Small intestine (tissue), 7 donors: ENCODE measurements at regions not wholly inside any gene's neighbourhood (a gene's known extent, or its start where the extent isn't known, plus 50 kb on each side); places are given as distances from the start of the nearest gene placed in this dataset.
A peak's percentile ranks its signal among the peaks of the same experiment; 100 is the strongest.

Experiments used
- DNase-seq, 2 donors: peaks; one replicate each; pipeline versions ENCODE4 v3.0.0 to v3.0.0-alpha.2; 2013
- FAIRE-seq: peaks from 2 replicates; lab custom pipeline; 2012; peaks lifted over from hg19 to GRCh38; lab: Jason Lieb, UNC
- H3K27ac ChIP-seq, 3 donors: one replicate each; pipeline ENCODE4 v1.5.1; 2013; ENCODE audit warnings: low read length in 2 of 3, mild to moderate bottlenecking in 2 of 3, control low read depth in 1 of 3, inconsistent platforms in 1 of 3, low read depth in 1 of 3, moderate library complexity in 1 of 3
- H3K27me3 ChIP-seq, 3 donors: one replicate each; pipeline ENCODE4 v1.6.1; 2013; ENCODE audit warnings: low read length in 3 of 3, inconsistent platforms in 1 of 3; ENCODE audit not compliant: control insufficient read depth in 3 of 3, insufficient read depth in 3 of 3
- H3K36me3 ChIP-seq, 3 donors: one replicate each; pipeline ENCODE4 v1.6.1; 2013; ENCODE audit warnings: low read length in 3 of 3, inconsistent platforms in 1 of 3, low read depth in 1 of 3, mild to moderate bottlenecking in 1 of 3, moderate library complexity in 1 of 3; ENCODE audit not compliant: control insufficient read depth in 3 of 3, insufficient read depth in 2 of 3
- H3K4me1 ChIP-seq, 3 donors: one replicate each; pipeline ENCODE4 v1.6.1; 2013; ENCODE audit warnings: low read length in 2 of 3, inconsistent platforms in 1 of 3, low read depth in 1 of 3, mild to moderate bottlenecking in 1 of 3, moderate library complexity in 1 of 3; ENCODE audit not compliant: control insufficient read depth in 3 of 3, insufficient read depth in 2 of 3
- H3K4me3 ChIP-seq, 3 donors: one replicate each; pipeline ENCODE4 v1.5.1; 2013; ENCODE audit warnings: low read length in 3 of 3, control low read depth in 1 of 3, inconsistent platforms in 1 of 3, low read depth in 1 of 3, mild to moderate bottlenecking in 1 of 3, moderate library complexity in 1 of 3
- H3K9me3 ChIP-seq, 2 donors: one replicate each; pipeline ENCODE4 v1.6.1; 2013; ENCODE audit warnings: low read depth in 1 of 2, low read length in 1 of 2; ENCODE audit not compliant: control insufficient read depth in 2 of 2, insufficient read depth in 1 of 2
- WGBS, 3 donors: extraction: QIAGEN DNeasy Blood & Tissue Kit; methylation state at CpG; one replicate each; pipeline ENCODE4 v1.1.7; 2013; 5-methylcytosine and 5-hydroxymethylcytosine counted together
- donor health status: healthy with polysubstance abuse.
- donor health status: control.
- donor health status: control.
- donor health status: Bipolar disorder and iron deficiency.
- donor health status: healthy.

GRCh38 chr2:128388499-128388941 is 69.9 kb upstream of the HS6ST1 start:
- WGBS, 3 donors = 62 to 79% (median 64%) methylated on average over 8 of the region's 8 CpGs
- Histone ChIP-seq H3K4me1 (peaks cover 0 to 2% (median 0%) of the 10 kb centered on the region in 3 donors), H3K27ac (no peak overlapping the region), H3K27me3 (no peaks in the 10 kb centered on the region), H3K36me3 (no peaks in the 10 kb centered on the region), H3K9me3 (no peaks in the 10 kb centered on the region), H3K4me3 (no peak overlapping the region)
- FAIRE-seq (no peak), DNase-seq (peak; percentile 51 to 77)

DNA sequence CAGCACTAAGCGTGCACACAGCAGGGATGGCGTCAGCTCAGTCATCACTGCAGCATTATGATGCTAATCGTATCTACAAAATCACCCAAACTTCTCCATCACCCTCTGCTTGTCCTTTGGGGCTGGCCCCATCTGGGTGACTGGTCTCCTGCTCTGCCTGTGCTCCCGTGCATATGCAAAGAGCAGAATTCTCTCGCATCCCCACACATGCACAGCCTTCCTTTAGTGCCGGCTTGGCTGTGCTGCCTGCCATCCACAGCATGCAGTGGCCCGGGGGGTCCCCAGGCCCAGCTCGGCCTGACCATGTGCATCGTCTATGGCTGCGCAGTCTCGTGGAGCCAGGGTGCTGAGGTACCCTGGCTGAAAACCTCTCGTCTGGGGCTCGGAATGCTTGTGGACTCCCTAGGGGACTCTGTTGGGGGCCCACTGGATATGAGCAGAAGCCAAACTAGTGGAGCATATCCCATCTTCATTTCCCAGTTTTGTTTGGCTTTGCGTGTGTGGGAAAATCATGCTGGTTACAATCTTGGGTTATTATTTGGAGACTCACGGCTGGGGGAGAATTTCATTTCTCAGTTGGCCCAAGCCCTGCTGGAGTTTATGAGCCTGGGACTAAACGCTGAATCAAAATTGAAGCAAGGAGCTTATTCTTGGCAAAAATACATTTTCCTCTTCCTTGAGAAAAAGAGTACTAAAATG is 70.9 kb upstream of the HS6ST1 start:
- Histone ChIP-seq H3K4me3 (no peak overlapping the region), H3K27ac (no peak overlapping the region), H3K9me3 (no peaks in the 10 kb centered on the region), H3K27me3 (no peaks in the 10 kb centered on the region), H3K4me1 (peaks cover 0 to 2% (median 0%) of the 10 kb centered on the region in 3 donors), H3K36me3 (no peaks in the 10 kb centered on the region)
- WGBS, 3 donors = 86 to 95% (median 92%) methylated on average over 16 of the region's 16 CpGs
- FAIRE-seq = no peak
- no peak for DNase-seq

DNA sequence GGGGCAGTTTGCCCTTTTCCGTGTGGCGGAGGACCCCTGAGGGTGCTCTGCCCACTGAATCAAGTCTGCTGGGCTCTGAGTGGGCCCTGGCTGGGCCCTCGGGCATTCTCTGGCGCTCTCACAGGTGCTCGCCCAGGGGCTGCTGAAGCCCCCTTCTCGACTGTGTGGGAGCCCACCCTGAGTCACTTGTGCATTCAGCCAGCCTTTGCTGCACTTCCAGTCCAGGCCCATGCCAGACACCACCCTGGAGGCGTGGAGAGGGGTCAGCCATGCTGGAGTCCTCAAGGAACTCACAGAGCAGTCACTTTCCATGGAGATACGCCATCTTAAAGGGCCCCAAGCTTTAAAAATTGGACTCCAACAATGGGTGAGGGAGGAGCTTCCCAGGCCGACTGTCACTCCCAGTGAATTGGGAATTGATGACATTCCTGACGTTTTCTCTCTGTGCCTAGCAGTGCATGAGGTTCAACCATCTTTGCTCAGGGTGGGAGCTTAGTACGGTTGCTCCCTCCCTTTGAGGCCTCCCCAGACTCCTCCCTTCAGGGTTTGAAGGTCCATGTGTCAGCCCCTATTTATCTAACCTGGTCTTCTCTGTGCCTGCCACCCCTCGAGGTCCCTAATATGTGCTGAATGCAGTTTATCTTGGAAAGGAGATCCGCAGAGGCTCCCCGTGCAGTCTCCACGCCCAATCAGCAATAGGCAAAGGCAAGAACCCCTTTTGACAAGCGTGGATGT is 71.8 kb upstream of the HS6ST1 start:
- FAIRE-seq (no peak), DNase-seq (no peak)
- no peak overlapping the region for H3K4me3 ChIP-seq
- H3K4me1 ChIP-seq = peaks cover 0 to 2% (median 0%) of the 10 kb centered on the region in 3 donors
- H3K27me3 ChIP-seq = no peaks in the 10 kb centered on the region
- no peaks in the 10 kb centered on the region for H3K9me3 ChIP-seq
- H3K27ac ChIP-seq = no peak overlapping the region
- H3K36me3 ChIP-seq = no peaks in the 10 kb centered on the region
- 82 to 86% (median 84%) methylated on average over 16 of the region's 16 CpGs for WGBS, 3 donors

DNA sequence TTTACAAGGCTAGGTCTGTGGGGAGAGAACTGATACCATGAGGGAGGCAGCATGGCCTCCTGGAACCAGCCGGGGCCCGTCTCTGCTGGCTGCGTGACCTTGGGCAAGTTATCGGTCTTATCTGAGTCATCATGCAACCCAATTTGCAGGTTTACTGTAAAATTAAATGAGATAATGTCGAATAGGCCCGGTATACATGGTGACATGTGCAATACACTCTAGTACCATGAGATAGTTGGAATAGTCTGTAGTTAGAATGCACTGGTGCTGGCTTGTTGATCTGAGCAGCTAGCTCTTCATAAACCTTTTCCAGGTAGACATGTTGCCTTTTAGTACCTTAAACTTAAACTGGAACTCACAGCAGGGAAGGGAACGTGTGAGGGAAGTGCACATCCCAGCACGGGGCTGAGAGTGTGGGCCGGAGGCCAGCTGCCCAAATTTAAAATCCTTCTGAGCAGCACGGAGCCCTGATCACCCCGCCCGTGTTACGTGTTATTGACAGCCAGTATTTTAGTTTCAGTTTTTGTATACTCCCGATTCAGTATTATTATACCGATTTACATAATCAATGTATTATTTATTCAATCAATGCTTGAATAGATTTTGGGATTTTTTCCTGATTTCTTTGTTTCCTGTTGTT is 72.4 kb upstream of the HS6ST1 start:
- no peaks in the 10 kb centered on the region for H3K36me3 ChIP-seq
- DNase-seq = peak in 1 of 2 donors; percentile 42
- peaks cover 0 to 2% (median 0%) of the 10 kb centered on the region in 3 donors for H3K4me1 ChIP-seq
- no peak overlapping the region for H3K27ac ChIP-seq
- peak overlapping the region in 1 of 3 donors; percentile 29 for H3K4me3 ChIP-seq
- no peak for FAIRE-seq
- 32 to 81% (median 52%) methylated on average over 15 of the region's 15 CpGs for WGBS, 3 donors
- no peaks in the 10 kb centered on the region for H3K27me3 ChIP-seq
- H3K9me3 ChIP-seq = no peaks in the 10 kb centered on the region

DNA sequence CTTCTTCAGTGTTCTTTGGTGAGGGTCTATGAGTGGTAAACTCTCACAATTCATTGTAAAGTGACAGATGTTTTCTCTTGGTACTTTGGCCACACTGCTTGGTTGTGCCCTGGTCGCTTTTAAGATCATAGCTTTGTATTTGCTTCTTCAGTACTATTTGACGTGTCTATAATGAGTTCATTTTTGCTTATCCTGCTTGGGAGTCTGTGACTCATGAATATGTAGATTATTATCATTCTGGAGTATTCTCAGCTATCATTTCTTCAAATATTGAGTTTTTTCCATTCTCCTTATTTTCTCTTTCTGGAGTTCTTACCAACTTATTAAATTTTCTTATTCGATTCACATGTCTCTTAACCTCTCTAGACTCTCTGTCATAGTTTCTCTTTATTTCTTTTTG is 73.0 kb upstream of the HS6ST1 start:
- Histone ChIP-seq H3K27me3 (no peaks in the 10 kb centered on the region), H3K36me3 (no peaks in the 10 kb centered on the region), H3K4me1 (peaks cover 0 to 2% (median 0%) of the 10 kb centered on the region in 3 donors), H3K27ac (no peak overlapping the region), H3K9me3 (no peaks in the 10 kb centered on the region), H3K4me3 (peak overlapping the region in 1 of 3 donors; percentile 29)
- FAIRE-seq = no peak
- no peak for DNase-seq
- WGBS, 3 donors = 50 to 81% (median 56%) methylated on average over 3 of the region's 3 CpGs

GRCh38 chr2:128392207-128392606 is 73.5 kb upstream of the HS6ST1 start:
- H3K36me3 ChIP-seq = no peaks in the 10 kb centered on the region
- FAIRE-seq = no peak
- no peaks in the 10 kb centered on the region for H3K27me3 ChIP-seq
- 88 to 95% (median 95%) methylated on average over 3 of the region's 3 CpGs for WGBS, 3 donors
- H3K4me3 ChIP-seq = no peak overlapping the region
- no peaks in the 10 kb centered on the region for H3K9me3 ChIP-seq
- DNase-seq = no peak
- H3K4me1 ChIP-seq = peaks cover 0 to 2% (median 0%) of the 10 kb centered on the region in 3 donors
- no peak overlapping the region for H3K27ac ChIP-seq

GRCh38 chr2:128394007-128394730 is 75.5 kb upstream of the HS6ST1 start:
- no peaks in the 10 kb centered on the region for H3K9me3 ChIP-seq
- DNase-seq (no peak), FAIRE-seq (no peak)
- H3K27me3 ChIP-seq = no peaks in the 10 kb centered on the region
- H3K27ac ChIP-seq = no peak overlapping the region
- H3K4me3 ChIP-seq = no peak overlapping the region
- 79 to 80% (median 80%) methylated on average over 11 of the region's 11 CpGs for WGBS, 3 donors
- no peaks in the 10 kb centered on the region for H3K36me3 ChIP-seq
- no peaks in the 10 kb centered on the region for H3K4me1 ChIP-seq

- FAIRE-seq (no peak), DNase-seq (no peak)
- no peaks in the 10 kb centered on the region for H3K9me3 ChIP-seq
- no peak overlapping the region for H3K4me3 ChIP-seq
- no peaks in the 10 kb centered on the region for H3K4me1 ChIP-seq
- no peak overlapping the region for H3K27ac ChIP-seq
- no peaks in the 10 kb centered on the region for H3K36me3 ChIP-seq
- no peaks in the 10 kb centered on the region for H3K27me3 ChIP-seq
- WGBS, 3 donors = 81 to 89% (median 82%) methylated on average over 10 of the region's 10 CpGs
These were observed 76.5 kb upstream of the HS6ST1 start for GRCh38 chr2:128395196-128395595.
